Fibroblast of lung (primary cell): ENCODE measurements at regions not wholly inside any gene's neighbourhood (a gene's known extent, or its start where the extent isn't known, plus 50 kb on each side); places are given as distances from the start of the nearest gene placed in this dataset.

Source experiments
- EZH2 ChIP-seq: IDR thresholded peaks from 2 replicates; pipeline ENCODE4 v1.5.1; 2012; ENCODE audit warnings: low read length, control low read depth, mild to moderate bottlenecking; ENCODE audit errors: missing control alignments
- TF ChIP-seq, protein P1 (sequence below), 2 donors: IDR thresholded peaks in 1 of 2; conservative IDR thresholded peaks in 1 of 2; 1 replicate in 1 of 2; 2 replicates in 1 of 2; pipeline ENCODE4 v1.5.1; 2011 to 2012; ENCODE audit warnings: low read length in 2 of 2, control low read depth in 1 of 2, inconsistent platforms in 1 of 2, low read depth in 1 of 2, mild to moderate bottlenecking in 1 of 2

DNA sequence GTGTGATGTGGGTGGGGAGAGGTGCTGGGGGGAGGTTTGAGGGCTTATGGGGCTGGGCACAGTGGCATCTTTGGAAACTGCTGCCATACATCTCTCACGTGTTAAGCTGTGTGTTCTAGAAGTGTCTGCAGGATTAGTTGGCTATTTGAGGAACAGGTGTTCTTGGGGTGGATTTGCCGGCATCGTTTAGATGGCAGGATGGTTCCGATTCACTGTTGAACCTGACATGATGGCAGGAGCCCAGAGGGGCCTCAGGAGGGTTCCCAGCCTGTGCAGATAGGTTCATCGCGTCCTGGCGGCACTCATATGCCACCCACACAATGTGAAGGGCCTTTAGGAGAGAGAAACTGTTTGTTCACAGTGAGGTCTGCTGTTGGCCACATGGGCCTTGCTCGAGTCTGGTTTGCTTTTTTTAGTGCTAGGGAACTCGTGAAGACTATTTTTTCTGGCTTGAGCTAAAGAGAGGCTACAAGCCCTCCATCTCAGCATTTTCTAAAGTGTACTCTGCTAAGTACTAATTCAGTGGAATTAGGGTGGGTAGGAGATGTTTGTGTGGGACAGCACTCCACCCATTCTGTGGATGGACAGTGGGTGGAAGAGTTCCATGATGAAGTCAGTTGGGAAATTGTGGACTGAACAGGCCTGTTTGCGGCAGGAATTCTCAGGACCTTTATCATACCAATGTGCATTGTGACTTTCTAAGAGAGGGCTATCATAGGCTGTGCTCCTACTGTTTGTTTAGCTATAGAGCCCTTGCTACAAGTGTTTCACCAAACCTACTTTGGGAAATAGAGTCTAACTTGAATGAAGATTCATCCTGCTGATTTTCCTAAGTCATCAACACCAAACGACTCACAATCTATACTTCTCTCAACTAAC lies 55.4 kb upstream of the PLET1 start:
- TF ChIP-seq, protein P1, sequence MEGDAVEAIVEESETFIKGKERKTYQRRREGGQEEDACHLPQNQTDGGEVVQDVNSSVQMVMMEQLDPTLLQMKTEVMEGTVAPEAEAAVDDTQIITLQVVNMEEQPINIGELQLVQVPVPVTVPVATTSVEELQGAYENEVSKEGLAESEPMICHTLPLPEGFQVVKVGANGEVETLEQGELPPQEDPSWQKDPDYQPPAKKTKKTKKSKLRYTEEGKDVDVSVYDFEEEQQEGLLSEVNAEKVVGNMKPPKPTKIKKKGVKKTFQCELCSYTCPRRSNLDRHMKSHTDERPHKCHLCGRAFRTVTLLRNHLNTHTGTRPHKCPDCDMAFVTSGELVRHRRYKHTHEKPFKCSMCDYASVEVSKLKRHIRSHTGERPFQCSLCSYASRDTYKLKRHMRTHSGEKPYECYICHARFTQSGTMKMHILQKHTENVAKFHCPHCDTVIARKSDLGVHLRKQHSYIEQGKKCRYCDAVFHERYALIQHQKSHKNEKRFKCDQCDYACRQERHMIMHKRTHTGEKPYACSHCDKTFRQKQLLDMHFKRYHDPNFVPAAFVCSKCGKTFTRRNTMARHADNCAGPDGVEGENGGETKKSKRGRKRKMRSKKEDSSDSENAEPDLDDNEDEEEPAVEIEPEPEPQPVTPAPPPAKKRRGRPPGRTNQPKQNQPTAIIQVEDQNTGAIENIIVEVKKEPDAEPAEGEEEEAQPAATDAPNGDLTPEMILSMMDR (conservative IDR thresholded peaks at IDR 0.05 in 1 of 2, IDR thresholded peaks at IDR 0.05 in 1 of 2; ENCODE audit: low read depth in 1 of 2, low read length in 2 of 2), result no peak
- TF ChIP-seq EZH2, result no peak
